NT2/D1 (cell line): ENCODE measurements at regions not wholly inside any gene's neighbourhood (a gene's known extent, or its start where the extent isn't known, plus 50 kb on each side); places are given as distances from the start of the nearest gene placed in this dataset.

Experiments
- DNase-seq: peaks from one replicate; pipeline ENCODE4 v3.0.0-alpha.2; 2011; ENCODE audit warnings: low read depth, low spot score
- H3K27me3 ChIP-seq: 2 replicates; pipeline ENCODE4 v1.6.0; 2011; ENCODE audit warnings: mild to moderate bottlenecking; ENCODE audit not compliant: insufficient read length, insufficient read depth
- H3K36me3 ChIP-seq: 2 replicates; pipeline ENCODE4 v1.6.1; 2011; ENCODE audit warnings: mild to moderate bottlenecking, low read length, mixed read lengths; ENCODE audit not compliant: insufficient read depth, insufficient read length
- H3K4me1 ChIP-seq: 2 replicates; pipeline ENCODE4 v1.5.1; 2011; ENCODE audit not compliant: insufficient read depth, insufficient read length
- H3K4me3 ChIP-seq: 2 replicates; pipeline ENCODE4 v1.5.1; 2011; ENCODE audit warnings: low read depth; ENCODE audit not compliant: insufficient read length
- H3K9ac ChIP-seq: 2 replicates; pipeline ENCODE4 v1.6.0; 2011; ENCODE audit warnings: low read depth; ENCODE audit not compliant: insufficient read length
- H3K9me3 ChIP-seq: 2 replicates; pipeline ENCODE4 v1.5.1; 2011; ENCODE audit warnings: mild to moderate bottlenecking, low read length; ENCODE audit not compliant: insufficient read depth
- SUZ12 ChIP-seq: IDR thresholded peaks from 2 replicates; pipeline ENCODE4 v1.6.1; 2011; ENCODE audit not compliant: insufficient read length, insufficient read depth; ENCODE audit errors: extremely low read depth
- YY1 ChIP-seq: IDR thresholded peaks from 2 replicates; pipeline ENCODE4 v1.6.1; 2011; ENCODE audit not compliant: insufficient read length, insufficient read depth
- ZNF274 ChIP-seq: IDR thresholded peaks from 2 replicates; pipeline ENCODE4 v1.6.1; 2011; ENCODE audit warnings: mild to moderate bottlenecking, low read depth, low read length

DNA sequence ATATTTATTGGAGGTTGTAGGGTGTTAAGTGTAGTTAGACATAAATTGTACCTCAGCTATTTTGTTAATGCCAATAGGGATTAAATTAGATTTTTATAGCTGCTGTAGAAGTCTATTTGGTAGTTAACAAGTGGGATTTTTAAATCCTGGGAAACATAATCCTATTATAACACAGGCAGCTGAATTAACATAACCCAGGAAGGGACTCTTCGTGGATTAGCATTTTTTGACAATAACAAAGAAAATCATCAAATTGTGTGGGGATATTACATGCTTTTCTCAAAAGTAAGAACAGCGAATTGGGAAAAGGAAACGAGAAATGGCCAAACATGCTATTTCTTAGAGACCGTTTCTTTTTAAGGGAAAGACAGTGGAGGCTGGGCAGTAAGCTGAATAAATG is 172.8 kb downstream of the ZIC5 start:
- Histone ChIP-seq H3K4me3 (no peak overlapping the region), H3K4me1 (no peaks in the 10 kb centered on the region), H3K27me3 (no peaks in the 10 kb centered on the region), H3K9ac (no peak overlapping the region), H3K9me3 (peaks cover 5% of the 10 kb centered on the region; the same call in 1 of the 2 replicates), H3K36me3 (no peaks in the 10 kb centered on the region)
- no peak for DNase-seq
- TF ChIP-seq YY1 (no peak), SUZ12 (no peak), ZNF274 (no peak)

- TF ChIP-seq ZNF274 (no peak), YY1 (no peak), SUZ12 (no peak)
- H3K4me3 ChIP-seq: no peak overlapping the region
- DNase-seq: peak; percentile 50
- H3K27me3 ChIP-seq: no peaks in the 10 kb centered on the region
- H3K4me1 ChIP-seq: no peaks in the 10 kb centered on the region
- no peaks in the 10 kb centered on the region for H3K36me3 ChIP-seq
- no peak overlapping the region for H3K9ac ChIP-seq
- peaks cover 5% of the 10 kb centered on the region; the same call in 1 of the 2 replicates for H3K9me3 ChIP-seq
Measured at GRCh38 chr13:99797691-99798090, 173.9 kb downstream of the ZIC5 start.

DNA sequence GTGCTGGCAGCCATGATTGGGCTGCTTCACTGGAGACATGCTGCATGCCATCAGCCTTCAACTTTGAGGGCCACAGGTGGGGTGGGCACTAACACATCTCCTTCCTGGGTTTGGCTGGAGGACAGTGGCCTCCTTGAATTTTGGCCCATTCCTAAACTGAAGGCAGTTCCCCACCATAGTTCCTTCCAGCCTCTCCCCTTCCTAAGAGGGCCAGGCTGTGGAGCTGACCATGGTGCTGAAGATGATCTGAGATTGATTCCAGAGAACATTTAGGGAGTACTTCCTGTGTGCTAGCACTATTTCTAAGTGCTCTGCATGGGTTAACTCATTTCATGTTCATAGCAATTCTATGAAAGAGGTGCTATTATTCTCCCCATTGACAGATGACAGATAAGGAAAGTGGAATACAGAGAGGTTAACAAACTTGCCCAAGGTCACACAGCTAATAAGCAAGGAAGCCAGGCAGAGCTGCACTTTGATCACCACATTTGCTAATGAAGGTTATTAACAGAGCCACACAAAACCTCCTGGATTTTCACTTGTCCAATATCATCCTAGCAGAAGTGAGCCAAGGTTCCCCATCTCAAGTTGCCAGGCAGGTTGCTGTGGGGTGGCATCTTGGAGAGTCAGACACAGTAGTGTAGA is 175.3 kb downstream of the ZIC5 start:
- H3K36me3 ChIP-seq: no peaks in the 10 kb centered on the region
- H3K9me3 ChIP-seq: peaks cover 5% of the 10 kb centered on the region; the same call in 1 of the 2 replicates
- H3K4me3 ChIP-seq: no peak overlapping the region
- H3K9ac ChIP-seq: no peak overlapping the region
- peak; percentile 79 for DNase-seq
- H3K4me1 ChIP-seq: no peaks in the 10 kb centered on the region
- H3K27me3 ChIP-seq: no peaks in the 10 kb centered on the region
- TF ChIP-seq YY1 (no peak), ZNF274 (no peak), SUZ12 (no peak)

DNA sequence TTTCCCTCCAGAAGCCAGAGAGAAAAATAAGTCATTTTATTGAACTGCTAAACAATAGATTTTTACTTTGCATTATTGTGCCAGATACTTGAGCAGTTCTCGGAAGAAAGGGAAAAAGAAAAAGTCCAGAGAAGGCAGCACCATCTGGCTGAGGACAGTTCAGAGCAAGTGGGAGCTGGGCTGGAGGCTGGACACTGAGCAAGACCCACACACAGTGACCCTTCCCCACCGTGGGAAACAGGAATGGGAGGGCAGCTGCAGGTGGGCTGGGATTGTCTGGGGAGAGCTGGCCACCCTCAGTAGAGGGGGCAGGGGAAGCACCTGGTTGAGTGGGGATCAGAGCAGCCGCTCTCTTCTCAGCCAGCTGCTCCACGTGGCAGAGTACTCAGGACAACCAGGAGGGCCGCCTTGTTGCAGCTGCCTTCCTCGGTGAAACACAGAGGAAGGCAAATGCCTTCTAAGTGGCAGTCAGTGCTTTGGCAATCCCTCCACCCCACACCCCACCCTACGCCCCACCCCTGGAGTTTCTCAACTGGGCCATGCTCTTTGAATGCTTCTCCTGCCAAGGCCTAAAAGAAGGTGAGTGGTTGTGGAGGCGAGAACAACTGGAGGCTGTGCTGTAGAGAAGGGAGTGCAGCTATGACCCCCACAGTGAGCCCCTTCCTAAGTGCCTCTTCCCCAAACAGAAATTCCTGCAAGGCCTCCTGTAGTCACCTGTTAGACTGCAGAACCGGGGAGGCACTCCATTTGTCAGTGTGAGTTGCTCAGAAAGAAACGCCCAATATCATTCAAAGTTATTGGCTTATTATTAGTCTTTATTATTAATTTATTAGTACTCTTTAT is 179.3 kb downstream of the ZIC5 start:
- TF ChIP-seq ZNF274: no peak
- TF ChIP-seq YY1: no peak
- TF ChIP-seq SUZ12: no peak
- H3K9ac ChIP-seq: no peak overlapping the region
- H3K4me1 ChIP-seq: no peaks in the 10 kb centered on the region
- no peaks in the 10 kb centered on the region for H3K9me3 ChIP-seq
- no peaks in the 10 kb centered on the region for H3K36me3 ChIP-seq
- no peaks in the 10 kb centered on the region for H3K27me3 ChIP-seq
- no peak for DNase-seq
- no peak overlapping the region for H3K4me3 ChIP-seq

DNA sequence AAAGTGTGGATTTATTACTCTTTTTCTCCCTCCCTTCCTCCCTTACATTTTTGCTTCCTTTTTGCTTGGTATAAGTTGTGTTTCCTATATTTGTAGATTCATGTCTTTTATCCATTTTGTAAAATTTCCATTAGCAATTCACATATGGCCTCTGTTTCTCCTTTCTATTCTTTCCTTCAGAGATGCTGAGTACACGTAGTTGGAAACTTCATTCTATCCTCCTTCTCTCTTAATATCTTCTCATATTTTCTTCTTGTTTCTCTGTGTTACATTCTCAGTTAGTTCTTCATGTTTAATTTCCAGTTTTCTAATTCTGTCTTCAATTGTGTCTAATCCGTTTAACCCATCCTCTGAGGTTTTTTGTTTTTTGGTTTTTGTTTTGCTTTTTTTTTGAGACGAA is 188.9 kb downstream of the ZIC5 start:
- Histone ChIP-seq H3K9ac (no peak overlapping the region), H3K36me3 (no peaks in the 10 kb centered on the region), H3K27me3 (no peaks in the 10 kb centered on the region), H3K9me3 (no peaks in the 10 kb centered on the region), H3K4me3 (no peak overlapping the region), H3K4me1 (no peaks in the 10 kb centered on the region)
- DNase-seq: no peak
- TF ChIP-seq YY1 (no peak), SUZ12 (no peak), ZNF274 (no peak)

- no peak for DNase-seq
- H3K27me3 ChIP-seq: no peaks in the 10 kb centered on the region
- no peaks in the 10 kb centered on the region for H3K4me1 ChIP-seq
- H3K4me3 ChIP-seq: no peak overlapping the region
- H3K9ac ChIP-seq: no peak overlapping the region
- no peak for TF ChIP-seq YY1
- TF ChIP-seq SUZ12: no peak
- TF ChIP-seq ZNF274: no peak
- no peaks in the 10 kb centered on the region for H3K9me3 ChIP-seq
- H3K36me3 ChIP-seq: no peaks in the 10 kb centered on the region
Measured at GRCh38 chr13:99778500-99778899, 193.1 kb downstream of the ZIC5 start.

- DNase-seq: no peak
Measured at GRCh38 chr13:99777873-99778272, 193.7 kb downstream of the ZIC5 start.

More at GRCh38 chr13:99777873-99778272, 193.7 kb downstream of the ZIC5 start:
- Histone ChIP-seq H3K27me3 (no peaks in the 10 kb centered on the region), H3K9ac (no peak overlapping the region), H3K4me1 (no peaks in the 10 kb centered on the region), H3K4me3 (no peak overlapping the region), H3K36me3 (no peaks in the 10 kb centered on the region), H3K9me3 (no peaks in the 10 kb centered on the region)
- TF ChIP-seq YY1 (no peak), ZNF274 (no peak), SUZ12 (no peak)
